Ovary (tissue), 7 donors: ENCODE measurements at regions not wholly inside any gene's neighbourhood (a gene's known extent, or its start where the extent isn't known, plus 50 kb on each side); places are given as distances from the start of the nearest gene placed in this dataset.

Experiments used
- DNase-seq, 5 donors: peaks; one replicate each; pipeline ENCODE4 v3.0.0-alpha.2; 2019 to 2020
- H3K27ac ChIP-seq, 2 donors: fragments of 200-600 bp; one replicate each; pipeline versions ENCODE4 v1.5.1 to v1.8.0; 2019 to 2022
- H3K27me3 ChIP-seq: fragments of 200-600 bp; one replicate; pipeline ENCODE4 v1.8.0; 2022
- H3K36me3 ChIP-seq: fragments of 200-600 bp; sonication (generic); one replicate; pipeline ENCODE4 v1.5.1; 2019
- H3K4me1 ChIP-seq: one replicate; pipeline ENCODE4 v1.8.1; 2013; ENCODE audit warnings: mild to moderate bottlenecking, moderate library complexity; ENCODE audit not compliant: insufficient read depth
- H3K4me3 ChIP-seq: fragments of 200-600 bp; sonication (generic); one replicate; pipeline ENCODE4 v1.5.1; 2017
- H3K9me3 ChIP-seq, 2 donors: fragments of 200-600 bp in 1 of 2; sonication (generic) in 1 of 2; one replicate each; pipeline versions ENCODE4 v1.5.1 to v1.8.1; 2013 to 2019; ENCODE audit warnings: mild to moderate bottlenecking in 1 of 2, moderate library complexity in 1 of 2
- EP300 ChIP-seq: sonication (generic); formaldehyde crosslinking; IDR thresholded peaks from one replicate; pipeline ENCODE4 v1.6.1; 2017; ENCODE audit warnings: antibody characterized with exemption
- POLR2A ChIP-seq: fragments of 450-650 bp; IDR thresholded peaks from one replicate; pipeline ENCODE4 v1.6.1; 2017; ENCODE audit warnings: antibody characterized with exemption, mild to moderate bottlenecking, moderate library complexity
- WGBS, 3 donors: extraction: QIAGEN DNeasy Blood & Tissue Kit in 1 of 3; methylation state at CpG; one replicate each; pipeline versions ENCODE4 v1.1.5 to v1.1.7; 2013 to 2017; 5-methylcytosine and 5-hydroxymethylcytosine counted together
- intact Hi-C, 4 donors: fragments of 100-400 bp; cut with DNase I; formaldehyde crosslinking; loops; one replicate each; pipeline versions ENCODE4 v1.11.0 to v1.15.1; 2022 to 2023
- TF ChIP-seq, protein P1 (sequence below), 3 donors: fragments of 450-650 bp in 2 of 3; fragments of 200-600 bp in 1 of 3; IDR thresholded peaks; one replicate each; pipeline versions ENCODE4 v1.5.1 to v1.8.0; 2016 to 2022; ENCODE audit warnings: antibody characterized with exemption in 3 of 3, mild to moderate bottlenecking in 1 of 3
- donor health status: DM: no; HTN: no; CAD: no; lungs with moderate emphysema.
- donor health status: DM: no; HTN: no; CAD: no.
- donor health status: Bipolar disorder and iron deficiency.
- donor health status: DM: no; HTN: no; CAD: no.
- donor health status: DM: yes; HTN: yes; CAD: no.

DNA sequence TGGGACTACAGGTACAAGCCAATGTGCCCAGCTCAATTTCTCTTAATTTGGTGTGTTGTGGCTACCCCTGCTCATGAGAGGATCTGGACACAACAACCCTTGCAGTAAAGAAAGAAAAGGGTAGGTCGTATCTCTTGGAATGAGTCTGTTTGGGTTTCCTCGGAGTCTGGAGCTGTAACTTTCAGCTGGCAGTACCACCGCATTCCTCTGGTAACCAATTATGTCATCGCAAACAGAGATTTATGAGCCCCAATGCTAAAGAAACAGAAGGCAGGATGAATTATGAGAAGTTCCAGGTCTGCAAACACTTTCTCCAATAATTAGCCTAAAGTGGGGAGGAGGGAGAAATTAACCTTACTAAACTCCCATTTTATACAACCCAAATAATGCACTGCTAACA, 186.6 kb upstream of the NRP1 start:
- intact Hi-C loops, result no loop called here
- H3K27ac ChIP-seq, result no peak overlapping the region
- WGBS, 3 donors, result 16 to 20% (median 18%) methylated on average over 4 of the region's 4 CpGs

DNA sequence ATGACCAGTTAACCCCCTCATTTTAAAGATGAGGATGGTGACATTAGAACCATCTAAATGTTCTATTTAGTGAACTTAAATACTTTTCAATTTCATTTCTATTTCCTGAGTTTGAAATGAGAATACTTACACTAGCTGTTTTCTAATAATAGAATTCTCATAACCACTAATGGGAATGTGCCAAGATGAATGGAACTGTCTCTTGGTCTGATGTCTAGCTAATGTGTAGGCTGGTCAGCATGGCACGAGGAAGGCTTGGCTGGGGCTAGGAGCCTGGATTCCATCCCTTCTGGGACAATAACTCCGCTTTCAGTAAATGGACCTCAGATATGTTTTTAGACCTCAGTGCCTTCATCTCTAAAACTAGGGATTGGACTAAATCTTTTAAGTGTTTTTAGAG, 185.8 kb upstream of the NRP1 start:
- no peak for TF ChIP-seq POLR2A
- TF ChIP-seq, protein P1, sequence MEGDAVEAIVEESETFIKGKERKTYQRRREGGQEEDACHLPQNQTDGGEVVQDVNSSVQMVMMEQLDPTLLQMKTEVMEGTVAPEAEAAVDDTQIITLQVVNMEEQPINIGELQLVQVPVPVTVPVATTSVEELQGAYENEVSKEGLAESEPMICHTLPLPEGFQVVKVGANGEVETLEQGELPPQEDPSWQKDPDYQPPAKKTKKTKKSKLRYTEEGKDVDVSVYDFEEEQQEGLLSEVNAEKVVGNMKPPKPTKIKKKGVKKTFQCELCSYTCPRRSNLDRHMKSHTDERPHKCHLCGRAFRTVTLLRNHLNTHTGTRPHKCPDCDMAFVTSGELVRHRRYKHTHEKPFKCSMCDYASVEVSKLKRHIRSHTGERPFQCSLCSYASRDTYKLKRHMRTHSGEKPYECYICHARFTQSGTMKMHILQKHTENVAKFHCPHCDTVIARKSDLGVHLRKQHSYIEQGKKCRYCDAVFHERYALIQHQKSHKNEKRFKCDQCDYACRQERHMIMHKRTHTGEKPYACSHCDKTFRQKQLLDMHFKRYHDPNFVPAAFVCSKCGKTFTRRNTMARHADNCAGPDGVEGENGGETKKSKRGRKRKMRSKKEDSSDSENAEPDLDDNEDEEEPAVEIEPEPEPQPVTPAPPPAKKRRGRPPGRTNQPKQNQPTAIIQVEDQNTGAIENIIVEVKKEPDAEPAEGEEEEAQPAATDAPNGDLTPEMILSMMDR (IDR thresholded peaks at IDR 0.05), result no peak
- TF ChIP-seq EP300, result no peak
- DNase-seq, result no peak
- Histone ChIP-seq H3K9me3 (no peaks in the 10 kb centered on the region), H3K4me3 (no peak overlapping the region), H3K4me1 (peaks cover 4% of the 10 kb centered on the region), H3K27me3 (no peaks in the 10 kb centered on the region), H3K27ac (no peak overlapping the region), H3K36me3 (no peaks in the 10 kb centered on the region)
- 58 to 72% (median 61%) methylated on average over 2 of the region's 2 CpGs for WGBS, 3 donors
- intact Hi-C loops, result no loop called here

More for the DNA sequence above, 186.6 kb upstream of the NRP1 start:
- no peaks in the 10 kb centered on the region for H3K9me3 ChIP-seq
- TF ChIP-seq, protein P1 (IDR thresholded peaks at IDR 0.05), result no peak
- TF ChIP-seq EP300 (no peak), POLR2A (no peak)
- H3K4me1 ChIP-seq, result peaks cover 4% of the 10 kb centered on the region
- no peak for DNase-seq
- H3K27me3 ChIP-seq, result no peaks in the 10 kb centered on the region
- H3K36me3 ChIP-seq, result no peaks in the 10 kb centered on the region
- H3K4me3 ChIP-seq, result no peak overlapping the region

DNA sequence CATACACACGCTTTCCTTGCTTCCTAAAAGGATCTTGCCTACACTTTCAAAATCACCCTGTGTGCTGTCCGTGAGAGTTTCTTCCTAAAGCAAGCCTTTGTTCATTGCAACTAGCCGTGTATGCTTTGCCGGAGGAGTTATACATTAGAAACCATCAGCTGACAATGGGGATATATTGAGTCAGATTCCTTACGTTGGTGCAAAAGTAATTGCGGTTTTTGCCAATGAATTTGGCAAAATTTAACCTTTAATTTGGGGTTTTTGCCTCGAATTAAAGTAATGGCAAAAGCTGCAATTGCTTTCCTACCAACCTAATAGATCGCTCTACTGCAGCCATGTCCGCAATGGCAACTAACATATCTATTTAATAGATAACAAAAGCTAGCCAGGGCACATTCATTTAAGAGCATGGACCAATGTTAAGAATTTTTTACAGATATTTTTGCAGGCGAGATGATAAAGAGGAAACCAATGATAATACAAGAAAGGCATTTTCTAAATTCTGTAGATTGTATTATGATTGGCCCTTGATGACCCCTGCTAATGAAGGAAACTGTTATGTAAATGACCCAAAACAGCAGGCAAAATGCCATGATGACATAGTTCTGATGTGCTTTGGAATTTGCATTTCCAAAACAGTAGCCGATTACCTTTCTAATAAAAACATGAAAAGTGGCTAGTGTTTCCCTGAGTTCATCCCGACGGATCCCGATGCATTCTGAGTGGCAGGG, 184.8 kb upstream of the NRP1 start:
- Histone ChIP-seq H3K9me3 (no peaks in the 10 kb centered on the region), H3K4me1 (peaks cover 4% of the 10 kb centered on the region), H3K36me3 (no peaks in the 10 kb centered on the region), H3K4me3 (no peak overlapping the region), H3K27me3 (no peaks in the 10 kb centered on the region), H3K27ac (no peak overlapping the region)
- intact Hi-C loops, result no loop called here
- no peak for DNase-seq
- TF ChIP-seq POLR2A (no peak), EP300 (no peak)
- TF ChIP-seq, protein P1 (IDR thresholded peaks at IDR 0.05), result no peak
- WGBS, 3 donors, result 68 to 75% (median 73%) methylated on average over 14 of the region's 14 CpGs

GRCh38 chr10:33510206-33510605, 175.7 kb upstream of the NRP1 start:
- Histone ChIP-seq H3K4me3 (no peak overlapping the region), H3K9me3 (no peaks in the 10 kb centered on the region), H3K36me3 (no peaks in the 10 kb centered on the region), H3K4me1 (no peaks in the 10 kb centered on the region), H3K27ac (no peak overlapping the region), H3K27me3 (no peaks in the 10 kb centered on the region)
- DNase-seq, result no peak
- TF ChIP-seq, protein P1 (IDR thresholded peaks at IDR 0.05), result no peak
- 35 to 52% (median 50%) methylated on average over 3 of the region's 3 CpGs for WGBS, 3 donors
- intact Hi-C loops, result no loop called here
